G401.6 (cell line): ENCODE measurements at regions not wholly inside any gene's neighbourhood (a gene's known extent, or its start where the extent isn't known, plus 50 kb on each side); places are given as distances from the start of the nearest gene placed in this dataset.

Experiments used
- FAIRE-seq: peaks from 2 replicates; lab custom pipeline; 2012; peaks lifted over from hg19 to GRCh38; lab: Jason Lieb, UNC

GRCh38 chr1:182193908-182194550 lies 132.5 kb upstream of the ZNF648 start:
- no peak for FAIRE-seq

- FAIRE-seq = no peak
Observed at GRCh38 chr1:182192966-182193365, 131.5 kb upstream of the ZNF648 start.

- no peak for FAIRE-seq
Observed at GRCh38 chr1:182192215-182192614, 130.7 kb upstream of the ZNF648 start.

GRCh38 chr1:182191381-182192115 lies 130.0 kb upstream of the ZNF648 start:
- no peak for FAIRE-seq

GRCh38 chr1:182189535-182190066 lies 128.1 kb upstream of the ZNF648 start:
- FAIRE-seq = no peak

- no peak for FAIRE-seq
Observed at GRCh38 chr1:182186757-182187146, 125.2 kb upstream of the ZNF648 start.

GRCh38 chr1:182185842-182186756 lies 124.6 kb upstream of the ZNF648 start:
- no peak for FAIRE-seq

- FAIRE-seq = no peak
Observed at GRCh38 chr1:182185136-182185535, 123.6 kb upstream of the ZNF648 start.

- FAIRE-seq = no peak
Observed at GRCh38 chr1:182183606-182184005, 122.1 kb upstream of the ZNF648 start.

- no peak for FAIRE-seq
Observed at GRCh38 chr1:182182311-182182710, 120.8 kb upstream of the ZNF648 start.

- no peak for FAIRE-seq
Observed at GRCh38 chr1:182181167-182181572, 119.7 kb upstream of the ZNF648 start.

DNA sequence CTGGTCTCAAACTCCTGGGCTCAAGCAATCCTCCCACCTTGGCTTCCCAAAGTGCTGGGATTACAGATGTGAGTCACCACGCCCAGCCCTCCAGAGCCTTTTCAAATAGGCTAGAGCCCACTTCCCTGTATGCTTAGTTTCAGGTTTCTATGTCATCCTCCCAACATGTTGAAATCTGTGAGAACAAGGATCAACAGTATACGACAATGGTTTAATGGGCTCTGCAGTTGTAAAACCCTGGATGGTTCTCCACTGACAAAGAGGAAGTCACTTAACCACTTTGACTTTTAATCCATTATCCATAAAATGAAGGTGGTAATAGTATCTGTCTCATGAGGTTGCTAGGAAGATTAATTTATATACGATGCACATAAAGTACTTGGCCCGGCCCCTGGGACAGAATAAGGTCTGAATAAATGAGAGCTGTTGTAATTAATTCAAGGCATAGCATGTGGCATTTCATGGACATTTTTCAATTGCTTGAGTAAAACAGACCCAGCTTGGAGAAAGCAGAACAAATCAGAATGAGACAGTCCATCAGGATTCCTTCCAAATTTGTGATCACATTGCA lies 113.9 kb upstream of the ZNF648 start:
- no peak for FAIRE-seq

DNA sequence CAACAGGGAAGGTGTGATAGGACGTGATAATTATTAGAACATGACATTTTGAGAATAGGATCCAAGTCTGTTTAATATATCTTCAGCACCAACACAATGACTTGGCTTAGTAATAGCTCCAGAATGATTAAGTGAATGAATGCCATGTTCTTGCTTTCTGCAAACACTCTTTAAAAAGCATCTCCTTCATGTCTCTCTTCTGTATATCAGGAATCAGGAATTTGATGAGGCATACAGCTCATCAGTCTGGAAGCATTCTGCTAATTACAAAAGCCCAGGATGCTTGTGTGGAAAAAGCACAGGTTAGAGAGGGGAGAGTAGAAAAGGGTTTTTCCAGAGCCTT lies 113.0 kb upstream of the ZNF648 start:
- no peak for FAIRE-seq

DNA sequence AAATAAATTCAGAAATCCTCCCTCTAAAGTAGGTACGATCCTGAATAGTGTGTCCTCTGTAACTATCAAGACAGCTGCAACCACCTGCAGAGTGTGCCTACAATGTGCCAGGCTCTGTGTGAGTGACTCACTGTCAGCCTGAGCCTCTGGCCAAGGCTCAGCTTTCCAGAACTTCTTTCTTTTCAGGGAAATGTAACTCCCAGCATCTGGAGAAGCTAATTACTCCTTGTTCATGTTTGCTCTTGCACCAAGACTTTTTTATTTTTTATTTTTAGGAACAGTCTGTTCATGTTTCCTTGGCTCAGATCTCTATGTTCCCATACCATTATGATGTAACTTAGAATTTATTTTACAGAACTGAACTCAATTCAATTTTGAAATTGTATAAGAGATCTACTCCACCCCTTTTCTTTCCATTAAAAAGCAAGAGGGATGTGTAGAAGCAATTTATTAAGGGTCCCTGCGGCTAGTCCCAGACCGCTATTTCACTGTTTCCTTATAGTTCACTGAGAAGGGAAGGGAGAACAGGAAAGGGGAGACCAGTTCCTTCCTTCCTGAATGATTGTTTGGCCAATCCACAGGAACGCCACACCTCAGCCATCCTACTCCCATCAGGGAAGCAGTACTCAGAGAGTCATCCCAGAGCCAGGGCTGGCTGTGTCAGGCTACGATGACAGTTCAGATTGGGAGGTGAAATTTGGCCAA lies 112.4 kb upstream of the ZNF648 start:
- no peak for FAIRE-seq

DNA sequence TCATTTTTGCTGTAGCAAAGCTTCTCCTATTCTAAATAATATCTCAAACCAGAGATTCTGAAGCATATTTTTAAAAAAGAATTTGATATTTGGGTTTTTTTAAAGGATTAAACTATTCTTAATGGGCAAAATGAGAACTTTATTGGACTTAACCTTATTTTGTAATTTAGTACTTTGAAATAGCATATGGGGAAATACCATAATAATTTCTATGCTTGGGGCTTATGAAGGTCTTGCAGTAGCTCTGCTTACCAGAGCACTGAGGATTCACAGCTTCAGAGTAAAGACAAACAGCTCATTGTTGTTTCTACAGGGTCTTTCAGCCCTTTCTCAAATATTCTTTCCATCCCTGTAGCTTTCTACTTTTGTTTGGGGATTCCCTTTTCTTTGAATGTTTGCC lies 111.2 kb upstream of the ZNF648 start:
- no peak for FAIRE-seq

DNA sequence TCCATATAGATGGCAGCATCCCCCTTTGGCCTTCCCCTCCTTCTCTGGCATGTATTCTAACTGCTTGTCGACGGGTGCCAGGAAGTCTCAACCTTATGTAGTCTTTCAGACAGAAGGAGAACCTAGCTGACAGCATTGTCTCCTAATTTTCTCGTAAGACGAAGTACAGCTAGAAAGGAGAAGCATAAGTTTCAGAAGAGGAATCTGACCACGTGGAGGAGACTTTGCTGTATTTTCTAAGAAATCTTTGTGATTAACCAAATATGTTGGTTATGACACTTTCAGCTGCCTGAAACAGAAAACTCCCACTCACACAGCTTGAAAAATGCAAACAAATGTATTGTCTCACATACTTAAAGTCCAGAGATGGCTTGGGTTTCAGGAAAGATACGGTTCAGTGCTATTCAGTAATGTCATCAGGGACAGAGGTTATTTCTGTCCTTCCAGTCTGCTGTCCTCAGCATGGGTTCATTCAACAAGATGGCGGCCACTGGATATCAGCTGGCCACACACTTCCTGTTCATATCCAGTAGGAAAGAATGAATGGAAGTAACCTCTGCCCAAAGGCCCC lies 109.5 kb upstream of the ZNF648 start:
- FAIRE-seq = no peak

- FAIRE-seq = no peak
Observed at GRCh38 chr1:182169203-182169602, 107.7 kb upstream of the ZNF648 start.

DNA sequence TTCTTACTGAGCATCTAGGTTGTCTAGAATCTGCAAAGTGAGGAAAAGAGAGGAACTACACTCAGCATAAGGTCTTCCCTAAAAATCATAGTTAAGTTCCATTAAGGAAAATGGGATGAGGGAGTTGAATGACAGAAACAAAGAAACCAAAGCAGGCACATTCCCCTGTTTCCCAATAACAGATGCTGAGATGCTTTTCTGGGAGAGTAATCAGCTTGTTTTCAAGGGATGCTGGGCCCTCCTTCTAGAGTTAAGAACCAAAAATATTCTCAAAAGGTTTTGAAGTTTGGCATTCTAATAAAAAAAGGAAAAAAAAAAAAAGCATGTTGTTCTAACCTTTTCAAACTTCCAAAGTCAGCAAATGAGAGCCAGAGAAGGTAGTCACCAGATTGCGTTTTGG lies 105.2 kb upstream of the ZNF648 start:
- no peak for FAIRE-seq

DNA sequence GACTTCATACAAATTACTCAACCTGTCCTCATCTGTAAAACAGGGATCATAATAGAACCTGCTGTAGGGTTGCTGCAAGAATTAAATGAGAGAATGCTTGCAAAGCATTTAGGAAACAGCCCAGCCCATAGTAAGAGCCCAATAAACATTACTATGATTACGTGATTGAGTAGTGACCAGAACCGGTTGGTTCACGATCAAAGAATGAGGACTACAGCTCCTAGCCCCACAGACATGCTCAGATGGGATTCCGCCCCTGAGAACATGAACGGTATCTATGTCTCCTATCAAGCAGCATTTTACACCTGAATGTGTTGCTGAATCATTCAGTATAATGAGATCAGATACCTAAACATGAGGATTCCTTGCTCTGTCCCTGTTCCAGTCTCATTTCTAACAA lies 104.8 kb upstream of the ZNF648 start:
- FAIRE-seq = no peak

- FAIRE-seq = no peak
Observed at GRCh38 chr1:182164273-182164672, 102.8 kb upstream of the ZNF648 start.

DNA sequence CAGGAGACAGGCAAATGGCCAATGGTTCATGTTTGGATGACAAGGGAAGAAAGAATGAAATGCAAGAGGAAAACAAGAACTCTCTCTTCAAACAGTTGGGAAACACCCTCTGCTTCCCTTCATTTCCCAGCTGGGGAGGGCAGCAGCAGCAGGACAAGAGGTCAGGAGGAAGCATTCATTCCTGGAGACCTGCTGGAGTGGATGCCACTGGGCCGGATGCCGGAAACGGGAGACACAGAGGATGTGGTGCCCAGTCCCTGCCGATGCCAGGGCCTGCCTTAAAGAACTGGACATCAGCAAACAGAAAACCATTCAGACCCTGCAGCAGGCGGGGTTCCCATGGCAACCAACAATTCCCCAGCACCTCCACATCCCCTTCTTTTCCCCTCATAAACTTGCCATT lies 102.3 kb upstream of the ZNF648 start:
- FAIRE-seq = no peak

- FAIRE-seq = no peak
Observed at GRCh38 chr1:182159443-182159842, 97.9 kb upstream of the ZNF648 start.
